Astrocyte (in vitro differentiated cells and primary cell): ENCODE measurements at regions not wholly inside any gene's neighbourhood (a gene's known extent, or its start where the extent isn't known, plus 50 kb on each side); places are given as distances from the start of the nearest gene placed in this dataset.

Experiments
- DNase-seq: peaks from one replicate; pipeline ENCODE4 v3.0.0-alpha.2; 2010; ENCODE audit warnings: low read depth
- FAIRE-seq: peaks from 2 replicates; lab custom pipeline; 2011; peaks lifted over from hg19 to GRCh38; lab: Jason Lieb, UNC
- H2AFZ ChIP-seq: 2 replicates; pipeline ENCODE4 v1.6.0; 2012; ENCODE audit warnings: low read depth, low read length, inconsistent platforms
- H3K27ac ChIP-seq: 2 replicates; pipeline ENCODE4 v1.5.1; 2011; ENCODE audit warnings: low read depth, low read length, inconsistent platforms
- H3K27me3 ChIP-seq: 2 replicates; pipeline ENCODE4 v1.6.0; 2011; ENCODE audit warnings: low read length, inconsistent platforms; ENCODE audit not compliant: insufficient read depth
- H3K36me3 ChIP-seq: 2 replicates; pipeline ENCODE4 v1.5.1; 2011; ENCODE audit warnings: low read length, inconsistent platforms; ENCODE audit not compliant: insufficient read depth
- H3K4me1 ChIP-seq: 2 replicates; pipeline ENCODE4 v1.5.1; 2011; ENCODE audit warnings: low read length, inconsistent platforms; ENCODE audit not compliant: insufficient read depth
- H3K4me2 ChIP-seq: 2 replicates; pipeline ENCODE4 v1.6.0; 2012; ENCODE audit warnings: low read length, inconsistent platforms
- H3K4me3 ChIP-seq: 2 replicates; pipeline ENCODE4 v1.5.1; 2011; ENCODE audit warnings: low read depth, mild to moderate bottlenecking, low read length, inconsistent platforms; ENCODE audit not compliant: insufficient read depth
- H3K79me2 ChIP-seq: 2 replicates; pipeline ENCODE4 v1.6.0; 2012; ENCODE audit warnings: mild to moderate bottlenecking, low read length, inconsistent platforms; ENCODE audit not compliant: insufficient read depth
- H3K9ac ChIP-seq: 2 replicates; pipeline ENCODE4 v1.6.0; 2012; ENCODE audit warnings: mild to moderate bottlenecking, low read length, inconsistent platforms
- H3K9me3 ChIP-seq: 2 replicates; pipeline ENCODE4 v1.5.1; 2012; ENCODE audit warnings: low read depth, mild to moderate bottlenecking, low read length, inconsistent platforms; ENCODE audit not compliant: insufficient read depth
- H4K20me1 ChIP-seq: 2 replicates; pipeline ENCODE4 v1.6.0; 2012; ENCODE audit warnings: low read length, inconsistent platforms; ENCODE audit not compliant: insufficient read depth
- H3K27ac Mint-ChIP-seq: one replicate; pipeline ENCODE4 v1.8.0; 2021; ENCODE audit warnings: mild to moderate bottlenecking, mixed read lengths; ENCODE audit not compliant: unreplicated experiment
- H3K27me3 Mint-ChIP-seq: one replicate; pipeline ENCODE4 v1.8.0; 2021; ENCODE audit warnings: low read depth, mixed read lengths; ENCODE audit not compliant: unreplicated experiment
- H3K36me3 Mint-ChIP-seq: one replicate; pipeline ENCODE4 v1.8.0; 2021; ENCODE audit warnings: low read depth, mixed read lengths; ENCODE audit not compliant: unreplicated experiment
- H3K4me1 Mint-ChIP-seq: one replicate; pipeline ENCODE4 v1.8.0; 2021; ENCODE audit warnings: low read depth, mixed read lengths; ENCODE audit not compliant: unreplicated experiment
- H3K4me3 Mint-ChIP-seq: one replicate; pipeline ENCODE4 v1.8.0; 2021; ENCODE audit warnings: mild to moderate bottlenecking, moderate library complexity, mixed read lengths; ENCODE audit not compliant: unreplicated experiment
- H3K9me3 Mint-ChIP-seq: one replicate; pipeline ENCODE4 v1.8.0; 2021; ENCODE audit warnings: mild to moderate bottlenecking, mixed read lengths; ENCODE audit not compliant: unreplicated experiment
- EZH2 ChIP-seq: IDR thresholded peaks from 2 replicates; pipeline ENCODE4 v1.6.1; 2012; ENCODE audit warnings: mild to moderate bottlenecking, low read length, inconsistent platforms; ENCODE audit not compliant: insufficient read depth
- TF ChIP-seq, protein P1 (sequence below): IDR thresholded peaks from 2 replicates; pipeline ENCODE4 v1.5.1; 2011; ENCODE audit warnings: low read depth, mild to moderate bottlenecking, inconsistent platforms, low read length, moderate library complexity; ENCODE audit not compliant: insufficient read depth

DNA sequence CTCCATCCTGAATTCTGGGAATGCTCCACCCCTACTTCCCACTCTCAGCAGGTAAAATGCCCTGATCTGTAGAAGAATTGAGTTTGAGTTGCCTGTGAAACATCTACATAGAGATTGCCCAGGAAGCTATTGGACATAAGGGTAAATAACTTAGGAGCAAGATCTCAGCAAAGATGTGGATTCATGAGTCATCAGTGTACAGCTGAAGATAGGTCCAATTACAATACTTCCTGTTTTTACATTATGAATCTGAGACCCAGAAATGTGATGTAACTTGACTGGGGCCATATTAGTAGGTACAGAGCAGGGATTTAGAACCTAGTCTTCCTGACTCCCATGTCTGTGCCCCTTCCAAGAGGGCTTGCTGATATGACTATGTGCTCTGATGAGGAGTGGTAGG, 79.4 kb upstream of the FNDC3A start:
- Histone ChIP-seq H3K79me2 (no peaks in the 10 kb centered on the region), H3K4me3 (no peak overlapping the region), H3K4me2 (no peak overlapping the region), H3K9me3 (no peaks in the 10 kb centered on the region), H3K27me3 (no peaks in the 10 kb centered on the region), H4K20me1 (no peaks in the 10 kb centered on the region), H3K9ac (no peak overlapping the region), H3K27ac (no peak overlapping the region), H2AFZ (no peak overlapping the region), H3K36me3 (no peaks in the 10 kb centered on the region), H3K4me1 (peaks cover 14% of the 10 kb centered on the region)
- FAIRE-seq (no peak), DNase-seq (peak; percentile 56)
- H3K4me3 Mint-ChIP-seq = no peak overlapping the region
- no peaks in the 10 kb centered on the region for H3K27me3 Mint-ChIP-seq
- no peak overlapping the region for H3K27ac Mint-ChIP-seq
- H3K36me3 Mint-ChIP-seq = no peaks in the 10 kb centered on the region
- TF ChIP-seq EZH2 = no peak
- TF ChIP-seq, protein P1, sequence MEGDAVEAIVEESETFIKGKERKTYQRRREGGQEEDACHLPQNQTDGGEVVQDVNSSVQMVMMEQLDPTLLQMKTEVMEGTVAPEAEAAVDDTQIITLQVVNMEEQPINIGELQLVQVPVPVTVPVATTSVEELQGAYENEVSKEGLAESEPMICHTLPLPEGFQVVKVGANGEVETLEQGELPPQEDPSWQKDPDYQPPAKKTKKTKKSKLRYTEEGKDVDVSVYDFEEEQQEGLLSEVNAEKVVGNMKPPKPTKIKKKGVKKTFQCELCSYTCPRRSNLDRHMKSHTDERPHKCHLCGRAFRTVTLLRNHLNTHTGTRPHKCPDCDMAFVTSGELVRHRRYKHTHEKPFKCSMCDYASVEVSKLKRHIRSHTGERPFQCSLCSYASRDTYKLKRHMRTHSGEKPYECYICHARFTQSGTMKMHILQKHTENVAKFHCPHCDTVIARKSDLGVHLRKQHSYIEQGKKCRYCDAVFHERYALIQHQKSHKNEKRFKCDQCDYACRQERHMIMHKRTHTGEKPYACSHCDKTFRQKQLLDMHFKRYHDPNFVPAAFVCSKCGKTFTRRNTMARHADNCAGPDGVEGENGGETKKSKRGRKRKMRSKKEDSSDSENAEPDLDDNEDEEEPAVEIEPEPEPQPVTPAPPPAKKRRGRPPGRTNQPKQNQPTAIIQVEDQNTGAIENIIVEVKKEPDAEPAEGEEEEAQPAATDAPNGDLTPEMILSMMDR = no peak
- H3K9me3 Mint-ChIP-seq = peaks cover 4% of the 10 kb centered on the region
- H3K4me1 Mint-ChIP-seq = peaks cover 18% of the 10 kb centered on the region

DNA sequence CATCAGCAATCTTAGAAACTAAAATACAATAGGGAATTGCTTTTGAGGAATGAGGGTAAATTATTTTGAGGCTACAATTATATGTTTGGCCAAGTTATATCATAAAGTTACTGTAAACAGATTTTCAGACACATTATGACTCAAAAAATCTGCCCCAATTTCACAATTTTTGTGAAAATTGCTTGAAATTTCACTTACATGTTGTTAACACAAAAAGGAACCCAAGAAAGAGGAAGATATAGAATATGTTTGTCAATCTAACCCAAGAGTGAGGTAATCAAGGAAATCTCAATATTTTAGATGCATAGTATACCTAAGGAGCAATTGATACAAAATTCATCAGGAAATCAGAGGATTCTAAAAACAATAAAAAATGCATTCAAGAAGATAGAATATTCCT, 73.9 kb upstream of the FNDC3A start:
- no peaks in the 10 kb centered on the region for H3K36me3 ChIP-seq
- H4K20me1 ChIP-seq = no peaks in the 10 kb centered on the region
- no peak overlapping the region for H3K4me3 ChIP-seq
- no peak overlapping the region for H3K4me2 ChIP-seq
- Mint-ChIP-seq H3K9me3 (peaks cover 4% of the 10 kb centered on the region), H3K4me1 (peaks cover 2% of the 10 kb centered on the region), H3K36me3 (no peaks in the 10 kb centered on the region), H3K4me3 (no peak overlapping the region), H3K27me3 (no peaks in the 10 kb centered on the region), H3K27ac (no peak overlapping the region)
- no peaks in the 10 kb centered on the region for H3K4me1 ChIP-seq
- no peak overlapping the region for H3K27ac ChIP-seq
- no peak for DNase-seq
- no peaks in the 10 kb centered on the region for H3K27me3 ChIP-seq
- no peak overlapping the region for H3K9ac ChIP-seq
- no peak for FAIRE-seq
- no peak for TF ChIP-seq EZH2
- TF ChIP-seq, protein P1 = no peak
- no peaks in the 10 kb centered on the region for H3K79me2 ChIP-seq
- no peaks in the 10 kb centered on the region for H3K9me3 ChIP-seq
- H2AFZ ChIP-seq = no peak overlapping the region

GRCh38 chr13:48902368-48902767, 73.3 kb upstream of the FNDC3A start:
- no peaks in the 10 kb centered on the region for H3K9me3 ChIP-seq
- Mint-ChIP-seq H3K27ac (no peak overlapping the region), H3K36me3 (peaks cover under 1% of the 10 kb centered on the region), H3K4me3 (no peak overlapping the region), H3K27me3 (no peaks in the 10 kb centered on the region), H3K4me1 (peaks cover 2% of the 10 kb centered on the region), H3K9me3 (peaks cover 4% of the 10 kb centered on the region)
- H3K79me2 ChIP-seq = no peaks in the 10 kb centered on the region
- H2AFZ ChIP-seq = no peak overlapping the region
- DNase-seq = no peak
- H4K20me1 ChIP-seq = no peaks in the 10 kb centered on the region
- no peak overlapping the region for H3K4me3 ChIP-seq
- TF ChIP-seq EZH2 = no peak
- TF ChIP-seq, protein P1 = no peak
- no peak overlapping the region for H3K4me2 ChIP-seq
- H3K27me3 ChIP-seq = no peaks in the 10 kb centered on the region
- no peaks in the 10 kb centered on the region for H3K4me1 ChIP-seq
- H3K27ac ChIP-seq = no peak overlapping the region
- no peak for FAIRE-seq
- no peaks in the 10 kb centered on the region for H3K36me3 ChIP-seq
- H3K9ac ChIP-seq = no peak overlapping the region
